ENCODE measurements at regions not wholly inside any gene's neighbourhood (a gene's known extent, or its start where the extent isn't known, plus 50 kb on each side); places are given as distances from the start of the nearest gene placed in this dataset.

DNA sequence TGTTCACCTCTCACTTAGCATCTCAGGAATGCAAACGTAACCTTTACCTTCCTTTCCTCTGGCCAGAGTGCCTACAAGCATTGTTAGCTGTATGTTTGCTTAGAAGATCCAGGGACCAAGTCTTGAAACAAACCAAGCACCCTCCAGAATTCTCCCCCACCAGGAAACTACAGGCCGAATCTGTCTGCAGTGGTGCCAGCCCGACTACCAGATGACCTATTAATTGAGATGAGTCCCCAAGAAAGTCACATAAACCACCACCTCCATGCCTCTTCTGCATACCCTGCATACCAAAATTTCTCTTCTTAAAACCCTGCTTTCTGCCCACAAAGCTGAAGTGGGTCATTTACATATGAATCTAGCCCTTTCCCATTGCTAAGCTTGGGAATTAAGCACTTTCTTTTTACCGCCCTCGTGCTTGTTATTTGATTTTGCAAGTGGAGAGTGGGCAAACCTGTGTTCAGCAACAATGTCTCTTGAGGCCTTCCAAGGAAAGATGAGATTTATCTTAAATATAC, 1239.1 kb downstream of the CDH12 start:
- TF ChIP-seq, protein P1, sequence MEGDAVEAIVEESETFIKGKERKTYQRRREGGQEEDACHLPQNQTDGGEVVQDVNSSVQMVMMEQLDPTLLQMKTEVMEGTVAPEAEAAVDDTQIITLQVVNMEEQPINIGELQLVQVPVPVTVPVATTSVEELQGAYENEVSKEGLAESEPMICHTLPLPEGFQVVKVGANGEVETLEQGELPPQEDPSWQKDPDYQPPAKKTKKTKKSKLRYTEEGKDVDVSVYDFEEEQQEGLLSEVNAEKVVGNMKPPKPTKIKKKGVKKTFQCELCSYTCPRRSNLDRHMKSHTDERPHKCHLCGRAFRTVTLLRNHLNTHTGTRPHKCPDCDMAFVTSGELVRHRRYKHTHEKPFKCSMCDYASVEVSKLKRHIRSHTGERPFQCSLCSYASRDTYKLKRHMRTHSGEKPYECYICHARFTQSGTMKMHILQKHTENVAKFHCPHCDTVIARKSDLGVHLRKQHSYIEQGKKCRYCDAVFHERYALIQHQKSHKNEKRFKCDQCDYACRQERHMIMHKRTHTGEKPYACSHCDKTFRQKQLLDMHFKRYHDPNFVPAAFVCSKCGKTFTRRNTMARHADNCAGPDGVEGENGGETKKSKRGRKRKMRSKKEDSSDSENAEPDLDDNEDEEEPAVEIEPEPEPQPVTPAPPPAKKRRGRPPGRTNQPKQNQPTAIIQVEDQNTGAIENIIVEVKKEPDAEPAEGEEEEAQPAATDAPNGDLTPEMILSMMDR (IDR thresholded peaks at IDR 0.05; ENCODE audit: low read depth, low read length, missing control alignments): no peak
- Histone ChIP-seq H3K4me3 (ENCODE audit: low read depth, low read length) (no peak overlapping the region), H3K27me3 (replicated peaks) (no peaks in the 10 kb centered on the region), H3K36me3 (replicated peaks) (no peaks in the 10 kb centered on the region), H3K27ac (no peak overlapping the region)
- in situ Hi-C loops (cut with HindIII; ENCODE audit: low pct_ligation_motif_present, low sequenced_read_pairs): no loop called here
- no peak for DNase-seq

DNA sequence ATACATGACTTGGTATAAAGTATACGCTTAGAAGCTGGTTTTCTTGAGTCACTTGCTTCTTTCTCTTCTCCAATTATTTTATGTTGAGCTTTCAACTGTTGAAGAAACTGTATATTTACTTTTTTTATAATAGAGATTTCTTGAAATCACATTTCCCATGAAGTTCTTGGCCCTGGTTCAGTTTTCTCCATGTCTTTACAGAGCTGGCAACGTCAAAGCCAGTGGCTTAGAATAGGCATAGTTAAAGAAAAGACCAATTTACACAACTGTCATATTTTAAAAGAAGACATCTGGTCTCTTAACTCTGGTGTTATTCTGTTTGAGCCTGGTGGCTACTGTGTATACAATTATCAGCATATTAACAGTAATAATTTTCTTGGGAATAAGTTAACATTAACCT, 1249.3 kb downstream of the CDH12 start:
- TF ChIP-seq, protein P1 (IDR thresholded peaks at IDR 0.05; ENCODE audit: low read depth, low read length, missing control alignments): no peak
- H3K27ac ChIP-seq: no peak overlapping the region
- H3K4me3 ChIP-seq (ENCODE audit: low read depth, low read length): no peak overlapping the region
- in situ Hi-C loops (cut with HindIII; ENCODE audit: low pct_ligation_motif_present, low sequenced_read_pairs): no loop called here
- no peaks in the 10 kb centered on the region for H3K36me3 ChIP-seq (replicated peaks)
- no peaks in the 10 kb centered on the region for H3K27me3 ChIP-seq (replicated peaks)
- no peak for DNase-seq

DNA sequence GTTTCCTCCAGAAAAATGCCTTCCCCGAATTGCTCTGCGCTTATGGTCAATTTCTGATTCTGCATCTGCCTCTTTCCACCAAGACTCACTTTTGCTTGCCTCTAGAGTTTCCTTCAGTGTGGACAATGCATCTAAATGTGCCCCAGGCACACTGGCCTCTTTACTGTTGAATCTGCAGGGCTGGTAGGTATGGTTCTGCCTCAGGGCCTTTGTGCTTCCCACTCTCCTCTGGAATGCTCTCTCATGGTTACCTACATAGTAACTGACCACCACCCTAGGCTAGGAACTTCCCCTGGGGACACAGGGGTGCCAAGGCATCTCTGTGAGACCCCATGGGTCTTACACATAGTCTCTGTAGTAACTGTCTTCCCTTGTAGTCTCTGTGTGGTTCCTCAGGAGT, 1258.6 kb downstream of the CDH12 start:
- TF ChIP-seq, protein P1 (IDR thresholded peaks at IDR 0.05; ENCODE audit: low read depth, low read length, missing control alignments): no peak
- in situ Hi-C loops (cut with HindIII; ENCODE audit: low pct_ligation_motif_present, low sequenced_read_pairs): no loop called here
- DNase-seq: no peak
- no peaks in the 10 kb centered on the region for H3K36me3 ChIP-seq (replicated peaks)
- H3K4me3 ChIP-seq (ENCODE audit: low read depth, low read length): no peak overlapping the region
- no peaks in the 10 kb centered on the region for H3K27me3 ChIP-seq (replicated peaks)
- H3K27ac ChIP-seq: no peak overlapping the region

DNA sequence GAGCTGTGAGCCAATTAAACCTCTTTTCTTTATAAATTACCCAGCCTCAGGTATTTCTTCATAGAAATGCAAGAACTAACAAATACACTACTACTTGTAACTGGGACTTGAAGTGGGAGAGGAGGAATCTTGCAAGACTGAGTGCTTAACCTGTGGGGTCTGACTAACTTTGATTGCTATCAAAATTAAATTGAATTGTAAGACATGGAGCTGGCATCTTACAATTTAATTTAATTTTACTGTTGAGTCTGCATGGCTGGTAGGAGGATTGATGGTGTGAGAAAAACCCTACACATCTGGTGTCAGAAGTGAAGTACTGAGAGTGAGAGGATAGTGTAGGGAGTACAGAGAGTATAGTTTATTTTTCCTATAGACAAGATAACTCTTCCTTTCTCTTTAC, 1259.9 kb downstream of the CDH12 start:
- TF ChIP-seq, protein P1 (IDR thresholded peaks at IDR 0.05; ENCODE audit: low read depth, low read length, missing control alignments): no peak
- no peak overlapping the region for H3K27ac ChIP-seq
- no peak overlapping the region for H3K4me3 ChIP-seq (ENCODE audit: low read depth, low read length)
- no peak for DNase-seq
- H3K27me3 ChIP-seq (replicated peaks): no peaks in the 10 kb centered on the region
- no peaks in the 10 kb centered on the region for H3K36me3 ChIP-seq (replicated peaks)
- in situ Hi-C loops (cut with HindIII; ENCODE audit: low pct_ligation_motif_present, low sequenced_read_pairs): no loop called here

DNA sequence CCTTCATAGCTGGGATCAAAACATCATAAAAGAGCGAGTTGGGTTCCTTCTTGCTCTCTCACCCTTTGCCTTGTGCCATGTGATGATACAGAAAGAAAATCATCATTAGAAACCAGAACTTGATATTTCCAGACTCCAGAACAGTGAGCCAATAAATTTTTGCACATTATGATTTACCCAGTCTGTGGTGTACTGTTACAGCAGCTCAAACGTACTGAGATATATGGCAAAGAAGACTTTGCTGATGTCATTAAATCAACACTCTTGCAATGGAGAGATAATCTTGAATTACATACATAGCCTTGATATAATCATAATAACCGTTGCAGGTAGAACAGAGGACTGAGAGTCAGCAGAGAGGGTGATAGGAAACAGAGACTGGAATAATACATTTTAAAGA, 1271.6 kb downstream of the CDH12 start:
- TF ChIP-seq, protein P1 (IDR thresholded peaks at IDR 0.05; ENCODE audit: low read depth, low read length, missing control alignments): no peak
- in situ Hi-C loops (cut with HindIII; ENCODE audit: low pct_ligation_motif_present, low sequenced_read_pairs): no loop called here

DNA sequence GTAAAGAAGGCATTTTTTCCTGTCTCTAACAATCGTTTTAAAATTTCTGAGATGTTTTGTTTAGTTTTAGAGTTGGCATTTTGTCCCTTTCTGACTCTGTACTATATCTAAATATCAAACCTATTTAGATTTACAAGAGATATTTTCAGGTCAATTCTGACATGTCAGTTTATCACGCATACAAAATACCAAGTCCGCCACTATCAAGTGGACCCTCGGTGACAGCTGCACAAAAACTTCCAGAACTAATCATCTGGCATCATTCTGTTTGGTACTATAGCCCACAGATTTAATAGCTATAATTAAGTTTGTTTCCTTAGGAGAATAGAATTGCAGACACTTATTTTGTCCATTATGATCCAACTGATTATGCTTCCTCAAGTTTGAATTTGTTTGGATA, 1278.2 kb downstream of the CDH12 start:
- DNase-seq: no peak
- Histone ChIP-seq H3K27me3 (replicated peaks) (no peaks in the 10 kb centered on the region), H3K4me3 (ENCODE audit: low read depth, low read length) (no peak overlapping the region), H3K27ac (no peak overlapping the region), H3K36me3 (replicated peaks) (no peaks in the 10 kb centered on the region)
- in situ Hi-C loops (cut with HindIII; ENCODE audit: low pct_ligation_motif_present, low sequenced_read_pairs): no loop called here
- TF ChIP-seq, protein P1 (IDR thresholded peaks at IDR 0.05; ENCODE audit: low read depth, low read length, missing control alignments): no peak

More for the DNA sequence above, 1271.6 kb downstream of the CDH12 start:
- H3K27ac ChIP-seq: no peak overlapping the region
- H3K36me3 ChIP-seq (replicated peaks): no peaks in the 10 kb centered on the region
- no peak for DNase-seq
- H3K27me3 ChIP-seq (replicated peaks): no peaks in the 10 kb centered on the region
- H3K4me3 ChIP-seq (ENCODE audit: low read depth, low read length): no peak overlapping the region
